ENCODE measurements at regions not wholly inside any gene's neighbourhood (a gene's known extent, or its start where the extent isn't known, plus 50 kb on each side); places are given as distances from the start of the nearest gene placed in this dataset.

DNA sequence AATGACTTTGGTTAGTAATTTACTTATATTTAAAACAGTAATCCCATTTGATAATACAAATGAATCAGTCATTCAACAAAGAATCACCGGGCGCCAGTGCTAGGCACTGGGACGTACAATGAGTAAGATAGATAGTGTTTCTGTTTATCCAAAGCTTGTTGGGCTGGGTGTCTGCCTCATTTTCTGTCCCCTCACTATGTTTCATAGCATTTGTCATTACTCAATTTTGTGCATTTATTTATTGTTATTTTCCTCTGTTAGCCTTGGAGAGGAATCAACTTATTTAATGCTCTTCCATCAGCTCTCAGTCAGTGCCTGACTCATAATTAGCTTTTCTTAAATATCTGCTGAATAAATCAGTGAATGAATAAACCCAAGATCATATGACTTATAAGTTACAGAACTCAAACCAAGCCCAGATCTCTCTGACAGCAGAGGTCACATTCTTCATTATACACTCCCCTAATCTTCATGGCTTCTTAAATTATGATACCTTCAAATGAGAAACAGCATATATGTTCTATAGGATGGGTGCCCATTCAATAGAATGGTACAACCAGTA, 86.2 kb downstream of the TSPAN8 start:
- TF ChIP-seq, protein P1, sequence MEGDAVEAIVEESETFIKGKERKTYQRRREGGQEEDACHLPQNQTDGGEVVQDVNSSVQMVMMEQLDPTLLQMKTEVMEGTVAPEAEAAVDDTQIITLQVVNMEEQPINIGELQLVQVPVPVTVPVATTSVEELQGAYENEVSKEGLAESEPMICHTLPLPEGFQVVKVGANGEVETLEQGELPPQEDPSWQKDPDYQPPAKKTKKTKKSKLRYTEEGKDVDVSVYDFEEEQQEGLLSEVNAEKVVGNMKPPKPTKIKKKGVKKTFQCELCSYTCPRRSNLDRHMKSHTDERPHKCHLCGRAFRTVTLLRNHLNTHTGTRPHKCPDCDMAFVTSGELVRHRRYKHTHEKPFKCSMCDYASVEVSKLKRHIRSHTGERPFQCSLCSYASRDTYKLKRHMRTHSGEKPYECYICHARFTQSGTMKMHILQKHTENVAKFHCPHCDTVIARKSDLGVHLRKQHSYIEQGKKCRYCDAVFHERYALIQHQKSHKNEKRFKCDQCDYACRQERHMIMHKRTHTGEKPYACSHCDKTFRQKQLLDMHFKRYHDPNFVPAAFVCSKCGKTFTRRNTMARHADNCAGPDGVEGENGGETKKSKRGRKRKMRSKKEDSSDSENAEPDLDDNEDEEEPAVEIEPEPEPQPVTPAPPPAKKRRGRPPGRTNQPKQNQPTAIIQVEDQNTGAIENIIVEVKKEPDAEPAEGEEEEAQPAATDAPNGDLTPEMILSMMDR (IDR thresholded peaks at IDR 0.05): no peak
- no peak for TF ChIP-seq POLR2A (IDR thresholded peaks at IDR 0.05)
